ENCODE measurements at regions not wholly inside any gene's neighbourhood (a gene's known extent, or its start where the extent isn't known, plus 50 kb on each side); places are given as distances from the start of the nearest gene placed in this dataset.

GRCh38 chr1:104248385-104248784, 498.7 kb downstream of the AMY1C start:
- TF ChIP-seq CTCF (IDR thresholded peaks at IDR 0.05; ENCODE audit: extremely low read depth in 1 of 2, insufficient read depth in 1 of 2, low read depth in 1 of 2, low read length in 2 of 2): no peak
- TF ChIP-seq POLR2AphosphoS5 (IDR thresholded peaks at IDR 0.05; ENCODE audit: insufficient read depth, low read depth, low read length): no peak
- TF ChIP-seq POLR2A (IDR thresholded peaks at IDR 0.05; ENCODE audit: low read depth, low read length): no peak
- no peak for TF ChIP-seq MAX (IDR thresholded peaks at IDR 0.05; ENCODE audit: insufficient read depth, insufficient read length)
- TF ChIP-seq EZH2 (IDR thresholded peaks at IDR 0.05; ENCODE audit: borderline replicate concordance, low read depth, low read length, severe bottlenecking): no peak
- TF ChIP-seq GATA2 (IDR thresholded peaks at IDR 0.05; ENCODE audit: insufficient read depth, insufficient read length, low read depth, low read length): no peak

Measured in endothelial cell of umbilical vein (primary cell).